ENCODE measurements at regions not wholly inside any gene's neighbourhood (a gene's known extent, or its start where the extent isn't known, plus 50 kb on each side); places are given as distances from the start of the nearest gene placed in this dataset.

DNA sequence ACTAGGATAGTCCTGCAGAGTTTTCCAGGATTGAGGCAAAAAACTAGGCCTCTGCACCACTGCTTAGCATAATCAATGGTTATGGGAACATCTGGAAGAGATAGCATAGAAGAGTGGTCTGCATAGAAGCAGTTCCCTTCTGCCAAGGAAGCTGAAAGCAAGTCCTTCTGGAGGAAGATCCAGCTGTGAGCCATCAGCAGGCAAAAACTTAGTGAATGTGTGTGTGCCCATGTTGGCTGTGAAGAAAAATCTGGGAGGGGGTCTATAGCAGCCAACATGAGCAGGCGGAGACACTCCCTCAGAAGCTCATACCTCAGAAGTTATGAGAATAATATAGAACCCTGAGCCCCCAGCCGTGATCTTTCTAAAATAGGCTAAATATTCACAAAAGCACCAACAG lies 228.1 kb upstream of the STEAP1 start:
- no peak for DNase-seq (ENCODE audit: low read depth, low spot score)

DNA sequence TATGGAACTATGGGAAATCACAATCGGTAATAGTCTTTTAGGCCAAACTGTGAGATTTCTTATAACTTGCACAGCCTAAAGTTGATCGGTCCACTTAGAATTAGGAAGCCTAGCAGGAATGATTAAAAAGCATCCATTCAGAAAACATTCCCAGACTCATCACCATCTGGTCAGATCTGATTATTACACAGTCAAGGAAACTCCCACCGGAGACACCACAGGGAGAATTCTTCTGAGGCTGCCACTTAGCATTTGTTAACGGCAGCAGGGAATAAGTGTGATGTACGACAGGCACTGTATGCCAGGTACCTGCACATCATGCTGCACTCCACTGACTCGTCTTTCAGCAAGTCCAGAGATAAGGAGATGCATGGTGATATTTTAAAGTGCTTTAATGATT lies 227.6 kb upstream of the STEAP1 start:
- no peak for DNase-seq (ENCODE audit: low read depth, low spot score)

DNA sequence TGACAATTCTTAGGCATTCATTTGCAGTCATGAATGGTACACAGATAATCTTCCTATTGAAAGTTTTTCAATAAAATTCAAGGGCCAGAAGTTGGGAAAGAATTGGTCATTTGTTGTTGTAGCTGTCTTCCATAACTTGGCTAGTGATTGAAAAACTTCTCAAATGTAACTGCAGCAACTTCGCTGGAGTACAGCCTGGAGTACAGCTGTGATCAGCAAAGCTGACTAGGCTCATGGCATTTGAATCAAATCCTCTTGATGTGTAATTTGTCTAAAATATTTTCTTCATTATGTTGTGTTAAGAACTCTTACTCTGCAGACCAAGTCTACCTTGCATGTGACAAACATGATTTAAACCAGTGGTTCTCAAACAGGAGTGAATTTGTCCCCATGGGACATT lies 226.5 kb upstream of the STEAP1 start:
- DNase-seq (ENCODE audit: low read depth, low spot score): no peak

DNA sequence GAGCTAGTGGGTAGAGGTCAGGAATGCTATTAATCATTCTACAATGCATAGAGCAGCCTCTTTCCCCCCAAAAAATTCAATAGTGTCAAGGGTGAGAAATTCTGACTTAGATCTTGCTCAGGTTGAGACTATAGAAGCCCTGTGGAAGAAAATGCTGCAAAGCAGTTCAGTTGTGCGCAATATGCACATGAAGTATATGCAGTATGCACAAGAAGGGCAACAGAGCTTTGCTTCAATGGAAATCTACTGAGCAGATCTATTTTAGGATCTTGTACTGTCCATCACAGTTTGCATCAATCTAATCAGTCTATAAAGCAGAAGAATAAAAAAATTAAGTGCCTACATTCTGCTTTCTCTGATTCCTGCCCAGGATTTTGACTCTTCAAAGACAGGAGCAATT lies 225.8 kb upstream of the STEAP1 start:
- DNase-seq (ENCODE audit: low read depth, low spot score): no peak

DNA sequence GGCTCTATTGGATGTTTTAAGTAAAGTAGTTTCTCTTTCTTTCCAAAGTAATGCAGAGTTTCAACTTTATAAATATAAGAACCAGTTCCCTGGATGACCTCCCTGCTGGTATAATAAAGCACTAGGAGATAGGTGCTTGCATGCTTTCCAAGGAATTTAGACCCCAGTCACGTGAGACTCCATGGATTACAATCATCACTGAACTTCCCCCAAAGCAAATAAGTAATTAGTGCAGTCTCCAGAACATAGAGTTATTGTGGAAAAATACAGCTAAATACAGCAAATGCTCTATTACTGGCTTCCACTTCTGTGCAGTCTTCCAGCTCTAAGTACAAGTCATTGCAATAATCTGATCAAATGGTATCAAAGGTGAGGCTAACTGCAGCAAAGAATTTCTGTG lies 220.2 kb upstream of the STEAP1 start:
- DNase-seq (ENCODE audit: low read depth, low spot score): no peak

DNA sequence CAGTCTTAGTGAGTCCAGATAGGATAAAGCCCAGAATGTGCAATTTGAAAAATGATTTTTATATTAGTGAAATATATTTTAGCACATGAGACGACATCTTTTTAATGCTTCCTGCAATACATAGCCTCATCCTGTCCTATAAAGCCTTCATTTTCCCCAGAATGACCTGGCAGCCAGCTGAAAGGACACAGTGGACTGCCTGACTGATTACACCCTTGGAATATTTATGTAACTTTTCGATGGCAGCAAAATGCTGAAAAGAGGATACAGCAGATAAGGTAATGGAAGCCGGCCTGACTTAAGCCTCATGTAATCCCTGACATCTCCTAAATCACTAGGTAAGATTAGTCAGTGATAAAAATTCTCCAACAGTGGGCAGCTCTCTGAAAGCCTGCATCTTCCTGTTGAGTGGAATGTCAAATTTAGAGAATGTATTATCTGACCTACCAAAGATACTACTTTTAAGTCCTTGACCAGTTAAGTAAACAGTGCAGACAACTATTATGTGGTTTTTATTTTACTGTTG lies 210.7 kb upstream of the STEAP1 start:
- no peak for DNase-seq (ENCODE audit: low read depth, low spot score)

DNA sequence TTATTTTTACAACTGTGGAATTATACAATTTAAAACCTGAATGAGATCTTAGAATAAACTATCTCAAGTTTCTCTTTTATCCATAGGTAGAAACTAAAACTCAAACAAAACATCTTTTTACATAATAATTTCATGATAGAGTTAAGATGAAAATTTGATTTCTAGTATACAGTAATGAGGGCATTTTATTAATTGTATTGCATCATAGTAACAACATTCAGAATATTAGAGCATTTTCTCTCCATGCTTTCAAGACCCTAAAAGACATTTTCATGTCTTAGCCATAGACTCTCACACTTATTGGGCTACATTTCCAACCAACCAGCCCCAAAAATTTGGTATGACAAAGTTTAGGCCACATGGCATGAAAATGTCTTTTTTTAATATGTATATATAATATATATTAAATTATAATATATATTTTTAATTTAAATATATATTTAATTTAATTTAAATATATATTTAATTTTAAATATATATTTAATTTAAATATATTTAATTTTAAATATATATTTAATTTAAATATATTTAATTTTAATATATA lies 195.7 kb upstream of the STEAP1 start:
- DNase-seq (ENCODE audit: low read depth, low spot score): no peak

DNA sequence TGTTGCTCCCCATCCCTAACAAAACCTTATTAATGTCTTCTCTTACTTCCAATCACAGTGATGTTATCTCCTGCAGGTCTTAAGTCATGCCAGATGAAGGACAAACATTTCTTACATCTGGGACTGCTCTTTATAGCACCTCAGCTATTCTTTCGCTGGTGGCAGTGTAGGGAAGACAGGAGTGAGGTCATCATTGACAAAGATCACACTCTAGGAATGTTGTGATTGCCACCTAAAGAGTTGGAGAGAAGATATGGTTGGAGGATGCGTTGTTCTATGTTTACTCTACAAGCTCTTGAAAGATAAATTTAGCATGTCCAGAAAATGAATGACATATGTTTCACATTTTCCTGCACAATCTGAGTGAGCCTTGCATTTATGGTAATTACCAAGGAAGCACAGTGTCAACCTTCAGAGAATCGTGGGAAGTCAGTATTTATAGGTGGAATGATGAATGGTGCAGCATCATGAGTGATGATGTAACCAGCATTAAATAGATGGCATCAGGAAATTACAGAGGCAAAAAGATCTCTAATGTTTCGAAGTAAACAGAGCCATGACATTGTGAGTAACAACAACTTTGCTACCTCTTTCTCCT lies 188.1 kb upstream of the STEAP1 start:
- no peak for DNase-seq (ENCODE audit: low read depth, low spot score)

DNA sequence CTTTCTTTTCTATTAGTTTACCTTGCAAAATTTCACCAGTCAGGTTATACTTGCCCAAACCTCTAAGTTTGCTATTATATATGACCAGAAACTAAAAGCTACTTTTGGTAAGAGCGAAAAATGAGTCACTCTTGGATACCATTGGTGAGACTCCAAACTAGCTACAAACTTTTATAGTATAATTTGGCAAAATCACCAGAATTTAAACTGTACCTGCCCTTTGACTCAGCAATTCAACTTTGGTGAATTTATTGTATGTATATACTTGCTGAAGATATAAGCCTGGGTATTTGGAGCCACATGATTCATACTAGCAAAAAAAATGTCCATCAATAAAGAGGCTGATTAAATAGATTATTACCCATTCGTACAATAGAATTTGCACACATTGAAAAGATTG lies 178.7 kb upstream of the STEAP1 start:
- DNase-seq (ENCODE audit: low read depth, low spot score): no peak

DNA sequence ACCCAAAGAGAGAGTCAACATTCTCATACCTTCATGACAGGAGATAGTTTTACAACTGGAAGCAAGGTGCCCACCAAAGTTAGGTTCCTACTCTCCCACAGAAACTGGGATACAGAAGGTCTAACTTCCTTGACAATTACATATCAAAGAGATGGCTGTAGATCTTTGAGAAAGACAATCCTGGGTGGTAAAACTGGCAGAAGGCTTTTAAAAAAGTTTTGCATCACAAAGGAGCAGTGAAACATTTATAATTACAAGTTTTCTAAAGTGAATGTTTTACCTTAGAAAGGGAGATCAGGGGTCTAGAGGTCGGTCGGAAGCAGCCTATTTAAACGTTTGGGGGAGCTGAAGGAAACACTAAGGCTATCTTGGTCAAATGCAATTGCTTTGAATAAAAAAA lies 166.6 kb upstream of the STEAP1 start:
- DNase-seq (ENCODE audit: low read depth, low spot score): no peak

DNA sequence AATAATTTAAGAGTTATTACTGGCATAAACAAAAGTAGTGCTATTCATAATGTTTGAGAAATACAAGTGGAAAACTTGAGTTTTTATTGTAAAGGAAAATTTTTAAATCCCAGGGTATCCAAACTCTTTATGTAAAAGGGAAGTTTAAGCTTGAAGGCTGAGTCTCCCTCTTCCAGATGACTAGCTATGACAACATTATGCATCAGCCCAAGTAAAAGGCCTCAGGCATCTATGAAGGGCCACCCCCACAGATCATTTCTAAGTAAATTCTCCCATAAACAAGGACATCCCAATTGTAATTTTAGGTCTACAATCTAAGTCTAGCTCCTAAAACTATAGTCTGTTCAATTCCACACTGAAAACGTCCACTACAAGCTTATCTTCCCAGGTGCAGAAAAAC lies 166.2 kb upstream of the STEAP1 start:
- DNase-seq (ENCODE audit: low read depth, low spot score): no peak

DNA sequence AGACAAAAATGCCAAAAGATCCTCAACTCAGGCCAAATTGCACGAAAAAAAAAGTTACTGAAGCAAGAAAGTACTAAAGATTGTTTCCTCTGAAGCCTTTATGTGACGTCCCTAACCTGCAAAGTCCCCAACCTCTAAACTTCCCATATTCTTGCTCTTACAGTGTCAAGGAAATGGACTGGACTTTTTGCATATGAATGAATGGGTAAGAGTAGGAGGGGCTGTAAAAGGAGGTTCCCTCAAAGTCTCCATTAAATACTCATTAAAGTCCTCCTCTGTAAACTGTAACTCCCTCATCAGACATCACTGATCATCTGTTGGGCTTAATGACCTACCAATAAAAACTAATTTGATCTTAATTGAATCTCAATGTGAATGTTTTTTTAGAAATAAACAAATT lies 164.8 kb upstream of the STEAP1 start:
- DNase-seq (ENCODE audit: low read depth, low spot score): no peak

DNA sequence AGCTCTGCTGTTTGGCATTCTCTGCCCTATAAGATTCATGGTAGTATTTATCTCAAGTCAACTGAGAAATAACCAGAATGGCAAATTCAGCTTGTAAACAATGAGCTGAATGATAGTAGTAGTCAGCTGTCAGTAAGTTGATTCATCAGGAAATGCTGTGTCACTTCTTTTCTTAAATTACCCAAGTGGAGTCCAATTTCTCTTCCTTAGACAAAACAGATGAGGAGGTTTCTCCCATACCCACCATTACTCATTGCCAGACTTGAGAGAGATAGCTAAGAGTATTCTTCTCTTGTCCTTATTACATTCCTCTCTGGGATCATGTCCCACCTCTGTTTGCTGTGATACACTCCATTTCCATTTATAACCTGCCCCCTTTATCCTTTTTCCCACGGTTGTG lies 159.8 kb upstream of the STEAP1 start:
- no peak for DNase-seq (ENCODE audit: low read depth, low spot score)

DNA sequence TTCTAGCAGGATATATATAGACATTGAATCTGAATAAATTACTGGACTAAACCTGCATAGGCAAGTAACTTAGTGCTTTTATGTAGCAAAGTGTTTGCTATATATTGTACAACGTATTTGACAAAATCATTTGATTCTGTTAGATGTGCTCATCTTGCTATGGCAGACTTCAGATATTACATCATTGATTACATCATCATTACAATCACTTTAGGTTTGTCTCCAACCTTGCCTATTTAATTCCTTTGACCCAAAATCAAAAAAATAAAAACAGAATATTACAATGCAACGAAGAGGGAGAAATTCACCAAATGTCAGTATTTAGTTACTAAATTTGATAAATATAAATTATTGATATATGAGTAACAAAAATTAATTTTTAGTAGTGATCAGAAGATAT lies 155.7 kb upstream of the STEAP1 start:
- DNase-seq (ENCODE audit: low read depth, low spot score): no peak

DNA sequence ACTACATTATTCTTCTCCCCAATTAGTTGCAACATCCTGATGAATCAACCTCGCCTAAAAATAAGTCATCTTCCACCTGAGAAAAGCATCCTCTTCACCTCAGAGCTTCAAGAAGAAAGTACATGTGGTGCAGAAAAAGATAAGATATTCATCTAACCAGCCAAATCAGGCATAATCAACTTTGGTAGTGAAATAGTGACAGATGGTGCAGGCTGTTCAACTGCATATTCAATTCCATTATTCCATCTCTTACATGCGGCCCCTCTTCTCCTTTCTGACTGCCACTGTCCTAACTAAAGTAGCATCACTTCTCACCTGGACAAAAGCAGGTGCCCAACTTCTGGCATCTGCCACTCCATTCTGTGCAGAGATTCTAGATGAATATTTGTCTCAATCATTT lies 148.4 kb upstream of the STEAP1 start:
- no peak for DNase-seq (ENCODE audit: low read depth, low spot score)

DNA sequence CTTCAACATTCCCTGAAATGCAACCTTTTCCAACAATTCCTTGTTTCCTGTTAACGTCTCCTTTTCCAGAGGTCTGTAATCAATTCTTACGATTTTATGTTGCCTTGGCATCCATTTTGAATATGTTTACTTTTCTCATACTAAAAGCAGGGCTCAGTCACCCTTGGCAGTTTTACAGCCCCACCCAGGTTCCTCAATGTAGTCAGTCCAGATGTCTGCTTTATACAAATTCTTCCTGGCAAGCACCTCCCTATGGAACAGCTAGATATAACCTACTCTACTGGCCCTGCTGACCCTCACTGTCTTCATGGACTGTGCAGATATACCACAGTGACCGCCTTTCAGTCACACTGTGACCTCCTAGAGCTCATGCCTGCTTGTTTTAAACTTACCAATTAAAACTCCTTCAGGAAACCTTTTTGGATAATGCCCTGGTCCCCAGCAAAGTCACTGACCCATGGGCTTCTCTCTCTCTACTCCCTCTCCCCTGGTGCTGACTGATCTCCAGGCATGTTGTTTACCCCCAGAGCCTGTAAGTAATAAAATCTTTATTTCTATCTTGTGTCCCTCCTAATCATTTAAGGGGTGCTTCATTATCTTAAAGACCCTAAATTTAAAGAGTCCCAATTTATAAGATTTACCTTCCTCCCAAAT lies 147.1 kb upstream of the STEAP1 start:
- DNase-seq (ENCODE audit: low read depth, low spot score): no peak

DNA sequence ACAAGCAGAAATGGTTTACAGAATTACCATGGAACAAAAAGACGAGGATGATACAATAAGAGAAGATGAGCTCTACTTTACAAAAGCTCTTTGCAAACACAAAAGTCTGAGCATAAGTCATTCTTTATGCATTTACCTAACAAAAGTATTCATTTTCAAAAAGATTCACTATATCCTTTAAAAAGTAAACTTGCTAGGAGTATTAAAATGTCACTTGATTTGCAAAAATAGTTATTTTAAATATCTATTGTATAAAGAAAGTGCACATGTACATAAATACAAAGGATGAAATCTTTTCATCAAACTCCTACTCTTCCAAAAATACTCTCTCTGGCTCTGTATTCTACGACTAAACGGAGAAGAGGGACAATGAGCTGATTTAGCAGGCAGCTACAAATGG lies 146.4 kb upstream of the STEAP1 start:
- DNase-seq (ENCODE audit: low read depth, low spot score): no peak

DNA sequence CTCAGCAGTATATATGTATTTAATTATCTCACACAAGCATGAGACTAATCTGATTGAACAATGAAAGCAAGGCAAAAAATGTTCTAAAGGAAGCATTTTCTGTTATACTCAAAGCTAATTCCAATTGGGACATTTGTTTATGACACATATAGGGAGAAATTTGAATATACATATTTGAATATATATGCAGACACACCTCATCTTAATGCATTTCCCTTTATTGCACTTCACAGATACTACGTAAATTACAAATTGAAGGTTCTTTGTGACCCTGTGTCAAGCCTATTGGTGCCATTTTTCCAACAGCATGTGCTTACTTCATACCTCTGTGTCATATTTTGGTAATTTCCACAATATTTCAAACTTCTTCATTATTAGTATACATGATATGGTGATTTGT lies 132.1 kb upstream of the STEAP1 start:
- no peak for DNase-seq (ENCODE audit: low read depth, low spot score)

DNA sequence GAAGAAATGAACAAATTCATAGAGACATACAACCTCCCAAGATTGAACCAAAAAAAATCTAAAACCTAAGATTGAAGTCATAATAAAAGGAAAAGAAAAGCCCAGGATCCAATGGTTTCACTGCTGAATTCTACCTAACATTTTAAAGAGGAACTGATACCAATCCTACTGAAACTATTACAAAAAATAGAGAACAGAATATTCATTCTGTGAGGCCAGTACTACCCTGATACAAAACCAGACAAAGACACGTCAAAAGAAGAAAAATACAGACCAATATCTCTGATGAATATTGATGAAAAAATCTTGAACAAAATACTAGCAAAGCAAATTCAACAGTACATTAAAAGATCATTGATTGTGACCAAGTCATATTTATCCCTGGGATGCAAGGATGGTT lies 128.5 kb upstream of the STEAP1 start:
- DNase-seq (ENCODE audit: low read depth, low spot score): no peak

DNA sequence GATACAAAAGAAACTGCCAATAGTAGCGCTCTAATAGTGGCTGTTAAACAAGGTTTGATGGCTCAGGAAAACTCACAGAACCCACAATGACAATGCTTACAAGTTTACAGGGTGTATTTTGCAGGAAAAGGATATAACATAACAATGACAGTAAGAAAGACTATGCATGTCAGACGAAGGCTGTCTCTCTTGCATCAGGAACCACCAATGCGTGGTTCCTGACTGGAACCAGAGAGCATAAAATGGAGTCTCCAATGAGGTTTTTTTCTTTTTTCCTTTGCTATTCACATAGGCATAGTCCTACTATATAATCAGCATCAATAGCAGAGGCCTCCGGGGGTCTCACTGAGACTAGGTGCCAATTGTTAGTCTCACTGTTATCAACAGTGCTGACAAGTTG lies 120.4 kb upstream of the STEAP1 start:
- DNase-seq (ENCODE audit: low read depth, low spot score): no peak

DNA sequence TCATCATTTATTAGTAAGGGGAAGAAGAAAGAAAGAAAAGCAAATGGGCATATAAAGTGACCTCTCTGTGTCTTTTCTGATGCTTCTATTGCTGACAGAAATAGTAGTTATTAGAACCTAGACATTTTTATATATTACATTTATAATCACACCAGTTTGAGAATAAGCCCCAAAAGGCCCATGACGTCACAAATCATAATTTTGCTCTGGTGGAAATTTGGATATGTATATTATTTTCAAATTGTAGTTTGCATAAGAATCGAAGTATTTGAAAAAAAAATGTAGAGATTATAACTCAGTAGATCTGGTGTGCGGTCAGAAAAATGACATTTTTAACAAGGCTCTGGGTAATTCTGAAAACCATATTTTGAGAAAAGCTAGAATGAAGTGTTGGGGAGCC lies 101.2 kb upstream of the STEAP1 start:
- no peak for DNase-seq (ENCODE audit: low read depth, low spot score)

DNA sequence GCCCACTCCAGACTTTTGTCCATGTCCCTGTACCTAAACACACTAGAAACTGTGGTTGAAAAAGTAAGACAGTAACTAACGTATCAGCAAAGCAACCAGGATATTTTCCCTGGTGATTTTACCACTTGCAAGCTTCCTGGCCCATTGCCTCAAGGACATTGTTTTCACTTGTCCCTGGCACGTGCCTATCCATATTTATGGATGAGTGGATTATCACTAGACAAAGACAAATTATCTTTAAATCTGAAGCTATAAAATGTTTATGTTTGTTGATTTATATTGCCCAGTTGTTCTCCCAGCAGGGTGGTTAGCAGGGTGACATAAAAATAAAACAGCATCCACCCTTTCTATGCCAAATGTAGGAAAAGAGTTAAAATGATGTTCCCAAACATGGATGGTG lies 93.2 kb upstream of the STEAP1 start:
- DNase-seq (ENCODE audit: low read depth, low spot score): no peak

DNA sequence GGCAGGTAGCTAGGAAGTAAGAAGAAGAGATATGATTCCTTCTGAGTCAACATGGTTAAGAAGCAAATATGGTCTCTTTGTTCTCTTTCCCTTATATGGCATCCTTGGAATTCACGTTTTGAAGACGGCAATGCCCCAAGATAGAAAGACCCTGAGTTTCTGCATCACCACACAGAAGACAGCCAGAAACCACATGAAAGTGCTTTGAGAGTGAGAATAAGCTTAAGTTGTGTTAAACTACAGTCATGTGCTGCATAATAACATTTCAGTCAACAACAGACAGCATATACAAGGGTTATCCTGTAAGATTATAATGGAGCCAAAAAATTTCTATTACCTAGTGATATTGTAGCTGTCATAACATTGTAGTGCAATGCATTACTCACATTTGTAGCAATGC lies 89.9 kb upstream of the STEAP1 start:
- no peak for DNase-seq (ENCODE audit: low read depth, low spot score)

DNA sequence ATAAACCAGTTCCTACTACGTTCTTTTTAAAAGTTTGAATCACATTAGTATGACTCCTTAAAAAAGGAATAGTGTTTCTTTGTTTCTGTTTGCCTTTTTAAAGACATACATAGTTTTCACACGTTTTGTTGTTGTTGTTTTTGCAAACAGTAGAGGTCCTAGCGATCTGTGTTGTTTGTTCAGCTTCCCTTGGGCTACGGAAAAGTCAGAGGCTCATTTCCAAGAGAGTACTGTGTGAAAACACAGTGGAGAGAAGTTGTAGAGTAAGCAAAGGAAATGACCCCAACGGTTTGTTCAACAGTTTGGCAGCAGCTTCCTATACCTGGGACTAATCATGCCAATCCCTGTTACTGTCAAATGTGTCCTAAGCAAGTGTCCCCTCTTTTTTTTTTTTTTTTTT lies 87.1 kb upstream of the STEAP1 start:
- no peak for DNase-seq (ENCODE audit: low read depth, low spot score)

All from astrocyte of the hippocampus (primary cell).